WTC11 (cell line): ENCODE measurements at regions not wholly inside any gene's neighbourhood (a gene's known extent, or its start where the extent isn't known, plus 50 kb on each side); places are given as distances from the start of the nearest gene placed in this dataset.

Experiments used
- ATAC-seq: fragments of 200-7000 bp; cut with Tn5 transposase; 2 replicates; pipeline ENCODE4 v1.10.0; 2021; ENCODE audit warnings: mild to moderate bottlenecking, moderate library complexity
- CTCF ChIA-PET: fragments of 300-600 bp; sonication (Branson Sonifier 250); formaldehyde crosslinking; loops from one replicate; lab custom pipeline; 2021; ENCODE audit warnings: antibody characterized with exemption; lab: Charles Lee
- POLR2A ChIA-PET: fragments of 350-600 bp; sonication (Branson Sonifier 250); formaldehyde crosslinking; loops from one replicate; lab custom pipeline; 2021; ENCODE audit warnings: antibody characterized with exemption; lab: Charles Lee
- DNase-seq: peaks from one replicate; pipeline ENCODE4 v3.0.0; 2021; ENCODE audit warnings: low spot score
- H3K27ac Mint-ChIP-seq: 2 replicates; pipeline ENCODE4 v1.8.0; 2021; ENCODE audit warnings: mixed read lengths
- H3K27me3 Mint-ChIP-seq: 2 replicates; pipeline ENCODE4 v1.8.0; 2021; ENCODE audit warnings: low read depth, mild to moderate bottlenecking, moderate library complexity, mixed read lengths
- H3K36me3 Mint-ChIP-seq: 2 replicates; pipeline ENCODE4 v1.8.0; 2021; ENCODE audit warnings: mixed read lengths
- H3K4me1 Mint-ChIP-seq: 2 replicates; pipeline ENCODE4 v1.8.0; 2022; ENCODE audit warnings: mixed read lengths
- H3K4me3 Mint-ChIP-seq: 2 replicates; pipeline ENCODE4 v1.8.0; 2021; ENCODE audit warnings: mild to moderate bottlenecking, moderate library complexity, mixed read lengths
- H3K9me3 Mint-ChIP-seq: 2 replicates; pipeline ENCODE4 v1.8.0; 2021; ENCODE audit warnings: mixed read lengths
- CREB1 ChIP-seq: sonication (generic); formaldehyde crosslinking; IDR thresholded peaks from 2 replicates; pipeline ENCODE4 v1.8.0; 2023; ENCODE audit warnings: mild to moderate bottlenecking, missing genetic modification reagents
- JAZF1 ChIP-seq: fragments of 250-450 bp; sonication (Bioruptor Pico); IDR thresholded peaks from 2 replicates; pipeline ENCODE4 v1.9.0; 2021; ENCODE audit warnings: moderate library complexity, mild to moderate bottlenecking, inconsistent platforms
- NFATC4 ChIP-seq: fragments of 250-450 bp; sonication (Bioruptor Pico); IDR thresholded peaks from 2 replicates; pipeline ENCODE4 v1.9.0; 2021; ENCODE audit warnings: mild to moderate bottlenecking
- RELA ChIP-seq: sonication (generic); formaldehyde crosslinking; IDR thresholded peaks from 2 replicates; pipeline ENCODE4 v1.8.1; 2022; ENCODE audit warnings: missing genetic modification reagents, mild to moderate bottlenecking, borderline replicate concordance
- RORB ChIP-seq: fragments of 250-450 bp; sonication (Bioruptor Pico); IDR thresholded peaks from 2 replicates; pipeline ENCODE4 v1.9.0; 2021; ENCODE audit warnings: mild to moderate bottlenecking
- ZNF138 ChIP-seq: sonication (generic); formaldehyde crosslinking; conservative IDR thresholded peaks from 2 replicates; pipeline ENCODE4 v1.8.1; 2022; ENCODE audit warnings: mild to moderate bottlenecking, moderate library complexity, missing genetic modification reagents
- ZNF396 ChIP-seq: fragments of 250-450 bp; sonication (Bioruptor Pico); IDR thresholded peaks from 2 replicates; pipeline ENCODE4 v1.8.0; 2021; ENCODE audit warnings: mild to moderate bottlenecking, moderate library complexity, borderline replicate concordance
- TF ChIP-seq, protein P1 (sequence below): sonication (generic); formaldehyde crosslinking; IDR thresholded peaks from 2 replicates; pipeline ENCODE4 v1.8.1; 2023; ENCODE audit warnings: mild to moderate bottlenecking, missing genetic modification reagents, borderline replicate concordance
- TF ChIP-seq, protein P2 (sequence below): sonication (generic); formaldehyde crosslinking; IDR thresholded peaks from 2 replicates; pipeline ENCODE4 v1.8.0; 2022; ENCODE audit warnings: mild to moderate bottlenecking, missing genetic modification reagents
- TF ChIP-seq, protein P3 (sequence below): sonication (generic); formaldehyde crosslinking; conservative IDR thresholded peaks from 2 replicates; pipeline ENCODE4 v1.8.1; 2022; ENCODE audit warnings: mild to moderate bottlenecking, missing genetic modification reagents
- TF ChIP-seq, protein P4 (sequence below): sonication (generic); formaldehyde crosslinking; IDR thresholded peaks from 2 replicates; pipeline ENCODE4 v1.8.0; 2023; ENCODE audit warnings: missing genetic modification reagents
- TF ChIP-seq, protein P5 (sequence below): fragments of 250-450 bp; sonication (Bioruptor Pico); IDR thresholded peaks from 2 replicates; pipeline ENCODE4 v1.9.0; 2021; ENCODE audit warnings: mild to moderate bottlenecking, borderline replicate concordance
- TF ChIP-seq, protein P6 (sequence below): sonication (generic); formaldehyde crosslinking; IDR thresholded peaks from 2 replicates; pipeline ENCODE4 v1.8.0; 2022; ENCODE audit warnings: mild to moderate bottlenecking, missing genetic modification reagents

DNA sequence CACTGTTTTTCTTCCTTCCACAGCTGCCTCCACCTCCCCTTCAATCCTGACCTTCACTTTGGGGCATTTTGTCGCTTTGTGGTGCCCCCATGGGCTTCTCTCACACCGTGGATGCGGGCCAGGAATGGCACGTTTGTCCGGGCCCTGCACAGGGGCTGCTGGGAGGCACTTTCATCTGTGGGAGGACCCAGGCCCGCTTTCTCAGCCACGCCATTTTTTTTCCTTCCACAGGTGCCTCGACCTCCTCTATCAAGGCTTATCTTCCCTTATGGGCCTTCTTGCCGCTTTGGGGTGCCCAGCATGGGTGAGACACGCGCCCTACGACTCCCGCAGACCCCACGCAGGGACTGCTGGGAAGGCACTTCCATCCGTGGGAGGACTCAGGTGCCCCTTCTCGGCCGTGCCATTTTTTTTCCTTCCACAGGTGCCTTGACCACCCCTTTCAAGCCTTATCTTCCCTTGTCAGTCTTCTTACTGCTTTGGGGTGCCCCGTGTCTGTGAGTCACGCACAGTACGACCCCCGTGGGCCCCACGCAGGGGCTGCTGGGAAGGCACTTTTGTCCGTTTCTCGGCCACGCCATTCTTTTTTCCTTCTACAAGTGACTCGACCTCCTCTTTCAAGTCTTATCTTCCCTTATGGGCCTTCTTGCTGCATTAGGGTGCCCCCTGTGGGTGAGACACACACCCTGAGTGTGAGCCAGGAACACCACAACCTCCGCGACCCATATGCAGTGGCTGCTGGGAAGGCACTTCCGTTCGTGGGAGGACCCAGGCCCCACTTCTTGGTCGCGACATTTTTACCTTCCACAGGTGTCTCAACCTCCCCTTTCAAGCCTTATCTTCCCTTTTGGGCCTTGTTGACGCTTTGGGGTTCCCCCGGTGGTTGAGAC lies 270.7 kb downstream of the ALG10 start (continued):
- TF ChIP-seq, protein P1, sequence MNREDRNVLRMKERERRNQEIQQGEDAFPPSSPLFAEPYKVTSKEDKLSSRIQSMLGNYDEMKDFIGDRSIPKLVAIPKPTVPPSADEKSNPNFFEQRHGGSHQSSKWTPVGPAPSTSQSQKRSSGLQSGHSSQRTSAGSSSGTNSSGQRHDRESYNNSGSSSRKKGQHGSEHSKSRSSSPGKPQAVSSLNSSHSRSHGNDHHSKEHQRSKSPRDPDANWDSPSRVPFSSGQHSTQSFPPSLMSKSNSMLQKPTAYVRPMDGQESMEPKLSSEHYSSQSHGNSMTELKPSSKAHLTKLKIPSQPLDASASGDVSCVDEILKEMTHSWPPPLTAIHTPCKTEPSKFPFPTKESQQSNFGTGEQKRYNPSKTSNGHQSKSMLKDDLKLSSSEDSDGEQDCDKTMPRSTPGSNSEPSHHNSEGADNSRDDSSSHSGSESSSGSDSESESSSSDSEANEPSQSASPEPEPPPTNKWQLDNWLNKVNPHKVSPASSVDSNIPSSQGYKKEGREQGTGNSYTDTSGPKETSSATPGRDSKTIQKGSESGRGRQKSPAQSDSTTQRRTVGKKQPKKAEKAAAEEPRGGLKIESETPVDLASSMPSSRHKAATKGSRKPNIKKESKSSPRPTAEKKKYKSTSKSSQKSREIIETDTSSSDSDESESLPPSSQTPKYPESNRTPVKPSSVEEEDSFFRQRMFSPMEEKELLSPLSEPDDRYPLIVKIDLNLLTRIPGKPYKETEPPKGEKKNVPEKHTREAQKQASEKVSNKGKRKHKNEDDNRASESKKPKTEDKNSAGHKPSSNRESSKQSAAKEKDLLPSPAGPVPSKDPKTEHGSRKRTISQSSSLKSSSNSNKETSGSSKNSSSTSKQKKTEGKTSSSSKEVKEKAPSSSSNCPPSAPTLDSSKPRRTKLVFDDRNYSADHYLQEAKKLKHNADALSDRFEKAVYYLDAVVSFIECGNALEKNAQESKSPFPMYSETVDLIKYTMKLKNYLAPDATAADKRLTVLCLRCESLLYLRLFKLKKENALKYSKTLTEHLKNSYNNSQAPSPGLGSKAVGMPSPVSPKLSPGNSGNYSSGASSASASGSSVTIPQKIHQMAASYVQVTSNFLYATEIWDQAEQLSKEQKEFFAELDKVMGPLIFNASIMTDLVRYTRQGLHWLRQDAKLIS (CRISPR knock-in tag): no peak
- TF ChIP-seq, protein P2, sequence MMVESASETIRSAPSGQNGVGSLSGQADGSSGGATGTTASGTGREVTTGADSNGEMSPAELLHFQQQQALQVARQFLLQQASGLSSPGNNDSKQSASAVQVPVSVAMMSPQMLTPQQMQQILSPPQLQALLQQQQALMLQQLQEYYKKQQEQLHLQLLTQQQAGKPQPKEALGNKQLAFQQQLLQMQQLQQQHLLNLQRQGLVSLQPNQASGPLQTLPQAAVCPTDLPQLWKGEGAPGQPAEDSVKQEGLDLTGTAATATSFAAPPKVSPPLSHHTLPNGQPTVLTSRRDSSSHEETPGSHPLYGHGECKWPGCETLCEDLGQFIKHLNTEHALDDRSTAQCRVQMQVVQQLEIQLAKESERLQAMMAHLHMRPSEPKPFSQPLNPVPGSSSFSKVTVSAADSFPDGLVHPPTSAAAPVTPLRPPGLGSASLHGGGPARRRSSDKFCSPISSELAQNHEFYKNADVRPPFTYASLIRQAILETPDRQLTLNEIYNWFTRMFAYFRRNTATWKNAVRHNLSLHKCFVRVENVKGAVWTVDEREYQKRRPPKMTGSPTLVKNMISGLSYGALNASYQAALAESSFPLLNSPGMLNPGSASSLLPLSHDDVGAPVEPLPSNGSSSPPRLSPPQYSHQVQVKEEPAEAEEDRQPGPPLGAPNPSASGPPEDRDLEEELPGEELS (CRISPR knock-in tag): no peak

DNA sequence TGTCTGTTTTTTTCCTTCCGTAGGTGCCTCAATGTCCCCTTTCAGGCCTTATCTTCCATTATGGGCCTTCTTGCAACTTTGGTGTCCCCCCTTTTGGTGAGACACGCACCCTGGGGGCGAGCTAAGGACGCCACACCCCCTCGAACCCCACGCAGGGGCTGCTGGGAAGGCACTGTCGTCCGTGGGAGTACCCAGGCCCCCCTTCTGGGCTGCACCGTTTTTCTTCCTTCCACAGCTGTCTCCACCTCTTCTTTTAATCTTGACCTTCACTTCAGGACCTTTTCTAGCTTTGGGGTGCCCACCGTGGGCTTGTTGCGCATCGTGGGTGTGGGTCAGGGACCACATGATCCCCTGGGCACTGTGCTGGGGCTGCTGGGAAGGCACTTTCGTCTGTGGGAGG lies 271.8 kb downstream of the ALG10 start:
- peaks cover 92% of the 10 kb centered on the region for H3K36me3 Mint-ChIP-seq
- peaks cover 69% of the 10 kb centered on the region for H3K9me3 Mint-ChIP-seq
- ChIA-PET CTCF (no interaction called here), POLR2A (no interaction called here)
- no peaks in the 10 kb centered on the region for H3K4me1 Mint-ChIP-seq
- H3K27ac Mint-ChIP-seq: no peak overlapping the region
- H3K4me3 Mint-ChIP-seq: no peak overlapping the region
- TF ChIP-seq, protein P3, sequence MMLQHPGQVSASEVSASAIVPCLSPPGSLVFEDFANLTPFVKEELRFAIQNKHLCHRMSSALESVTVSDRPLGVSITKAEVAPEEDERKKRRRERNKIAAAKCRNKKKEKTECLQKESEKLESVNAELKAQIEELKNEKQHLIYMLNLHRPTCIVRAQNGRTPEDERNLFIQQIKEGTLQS: no peak
- TF ChIP-seq JAZF1: no peak
- TF ChIP-seq CREB1 (CRISPR knock-in tag): no peak
- TF ChIP-seq NFATC4 (CRISPR knock-in tag): no peak
- TF ChIP-seq RORB (CRISPR knock-in tag): no peak
- TF ChIP-seq RELA (CRISPR knock-in tag): no peak
- no peak for TF ChIP-seq ZNF396 (CRISPR knock-in tag)
- TF ChIP-seq, protein P4, sequence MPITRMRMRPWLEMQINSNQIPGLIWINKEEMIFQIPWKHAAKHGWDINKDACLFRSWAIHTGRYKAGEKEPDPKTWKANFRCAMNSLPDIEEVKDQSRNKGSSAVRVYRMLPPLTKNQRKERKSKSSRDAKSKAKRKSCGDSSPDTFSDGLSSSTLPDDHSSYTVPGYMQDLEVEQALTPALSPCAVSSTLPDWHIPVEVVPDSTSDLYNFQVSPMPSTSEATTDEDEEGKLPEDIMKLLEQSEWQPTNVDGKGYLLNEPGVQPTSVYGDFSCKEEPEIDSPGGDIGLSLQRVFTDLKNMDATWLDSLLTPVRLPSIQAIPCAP (CRISPR knock-in tag): no peak
- TF ChIP-seq, protein P5, sequence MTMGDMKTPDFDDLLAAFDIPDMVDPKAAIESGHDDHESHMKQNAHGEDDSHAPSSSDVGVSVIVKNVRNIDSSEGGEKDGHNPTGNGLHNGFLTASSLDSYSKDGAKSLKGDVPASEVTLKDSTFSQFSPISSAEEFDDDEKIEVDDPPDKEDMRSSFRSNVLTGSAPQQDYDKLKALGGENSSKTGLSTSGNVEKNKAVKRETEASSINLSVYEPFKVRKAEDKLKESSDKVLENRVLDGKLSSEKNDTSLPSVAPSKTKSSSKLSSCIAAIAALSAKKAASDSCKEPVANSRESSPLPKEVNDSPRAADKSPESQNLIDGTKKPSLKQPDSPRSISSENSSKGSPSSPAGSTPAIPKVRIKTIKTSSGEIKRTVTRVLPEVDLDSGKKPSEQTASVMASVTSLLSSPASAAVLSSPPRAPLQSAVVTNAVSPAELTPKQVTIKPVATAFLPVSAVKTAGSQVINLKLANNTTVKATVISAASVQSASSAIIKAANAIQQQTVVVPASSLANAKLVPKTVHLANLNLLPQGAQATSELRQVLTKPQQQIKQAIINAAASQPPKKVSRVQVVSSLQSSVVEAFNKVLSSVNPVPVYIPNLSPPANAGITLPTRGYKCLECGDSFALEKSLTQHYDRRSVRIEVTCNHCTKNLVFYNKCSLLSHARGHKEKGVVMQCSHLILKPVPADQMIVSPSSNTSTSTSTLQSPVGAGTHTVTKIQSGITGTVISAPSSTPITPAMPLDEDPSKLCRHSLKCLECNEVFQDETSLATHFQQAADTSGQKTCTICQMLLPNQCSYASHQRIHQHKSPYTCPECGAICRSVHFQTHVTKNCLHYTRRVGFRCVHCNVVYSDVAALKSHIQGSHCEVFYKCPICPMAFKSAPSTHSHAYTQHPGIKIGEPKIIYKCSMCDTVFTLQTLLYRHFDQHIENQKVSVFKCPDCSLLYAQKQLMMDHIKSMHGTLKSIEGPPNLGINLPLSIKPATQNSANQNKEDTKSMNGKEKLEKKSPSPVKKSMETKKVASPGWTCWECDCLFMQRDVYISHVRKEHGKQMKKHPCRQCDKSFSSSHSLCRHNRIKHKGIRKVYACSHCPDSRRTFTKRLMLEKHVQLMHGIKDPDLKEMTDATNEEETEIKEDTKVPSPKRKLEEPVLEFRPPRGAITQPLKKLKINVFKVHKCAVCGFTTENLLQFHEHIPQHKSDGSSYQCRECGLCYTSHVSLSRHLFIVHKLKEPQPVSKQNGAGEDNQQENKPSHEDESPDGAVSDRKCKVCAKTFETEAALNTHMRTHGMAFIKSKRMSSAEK: no peak
- TF ChIP-seq, protein P6, sequence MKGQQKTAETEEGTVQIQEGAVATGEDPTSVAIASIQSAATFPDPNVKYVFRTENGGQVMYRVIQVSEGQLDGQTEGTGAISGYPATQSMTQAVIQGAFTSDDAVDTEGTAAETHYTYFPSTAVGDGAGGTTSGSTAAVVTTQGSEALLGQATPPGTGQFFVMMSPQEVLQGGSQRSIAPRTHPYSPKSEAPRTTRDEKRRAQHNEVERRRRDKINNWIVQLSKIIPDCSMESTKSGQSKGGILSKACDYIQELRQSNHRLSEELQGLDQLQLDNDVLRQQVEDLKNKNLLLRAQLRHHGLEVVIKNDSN (CRISPR knock-in tag): no peak
- TF ChIP-seq ZNF138 (CRISPR knock-in tag): no peak
- peaks cover 33% of the 10 kb centered on the region for H3K27me3 Mint-ChIP-seq
- no peak for DNase-seq
- ATAC-seq: no peak
